ENCODE measurements at regions not wholly inside any gene's neighbourhood (a gene's known extent, or its start where the extent isn't known, plus 50 kb on each side); places are given as distances from the start of the nearest gene placed in this dataset.

- DNase-seq (ENCODE audit: low spot score), result no peak
- Mint-ChIP-seq H3K4me1 (ENCODE audit: low read depth) (peaks cover 14% of the 10 kb centered on the region), H3K36me3 (ENCODE audit: low read depth) (no peaks in the 10 kb centered on the region), H3K27ac (no peak overlapping the region), H3K27me3 (ENCODE audit: low read depth) (peaks cover 17% of the 10 kb centered on the region), H3K4me3 (ENCODE audit: low read depth) (no peak overlapping the region), H3K9me3 (no peaks in the 10 kb centered on the region)
- intact Hi-C loops (cut with micrococcal nuclease), result loop anchor here (10.0 kb wide), 1 partner anchor 255 kb away; no protein-coding TSS in a partner anchor
Observed at GRCh38 chr2:167860082-167860481, 387.3 kb downstream of the STK39 start.

DNA sequence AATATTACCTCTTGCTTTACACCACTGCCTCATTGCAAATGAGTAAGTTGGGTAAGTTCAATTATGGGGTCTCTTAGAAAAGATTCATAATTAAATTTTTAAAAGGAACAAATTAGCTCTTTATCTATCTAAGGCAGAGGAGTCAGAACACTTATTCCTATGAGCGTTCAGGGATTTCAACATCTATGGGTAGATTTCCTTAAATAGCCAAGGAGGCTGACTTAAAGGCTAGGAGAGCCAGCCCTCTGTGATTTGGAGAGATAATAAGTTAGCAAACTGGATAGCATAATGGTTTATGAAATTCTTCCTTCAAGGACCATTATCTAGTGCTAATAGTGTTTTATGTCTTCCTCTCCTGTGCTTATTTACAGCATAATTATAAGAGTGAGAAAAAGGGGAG lies 387.7 kb downstream of the STK39 start:
- Mint-ChIP-seq H3K27ac (no peak overlapping the region), H3K27me3 (ENCODE audit: low read depth) (peaks cover 17% of the 10 kb centered on the region), H3K36me3 (ENCODE audit: low read depth) (no peaks in the 10 kb centered on the region), H3K4me3 (ENCODE audit: low read depth) (no peak overlapping the region), H3K4me1 (ENCODE audit: low read depth) (peaks cover 14% of the 10 kb centered on the region), H3K9me3 (no peaks in the 10 kb centered on the region)
- no peak for DNase-seq (ENCODE audit: low spot score)
- intact Hi-C loops (cut with micrococcal nuclease), result loop anchor here (10.0 kb wide), 1 partner anchor 255 kb away; no protein-coding TSS in a partner anchor

DNA sequence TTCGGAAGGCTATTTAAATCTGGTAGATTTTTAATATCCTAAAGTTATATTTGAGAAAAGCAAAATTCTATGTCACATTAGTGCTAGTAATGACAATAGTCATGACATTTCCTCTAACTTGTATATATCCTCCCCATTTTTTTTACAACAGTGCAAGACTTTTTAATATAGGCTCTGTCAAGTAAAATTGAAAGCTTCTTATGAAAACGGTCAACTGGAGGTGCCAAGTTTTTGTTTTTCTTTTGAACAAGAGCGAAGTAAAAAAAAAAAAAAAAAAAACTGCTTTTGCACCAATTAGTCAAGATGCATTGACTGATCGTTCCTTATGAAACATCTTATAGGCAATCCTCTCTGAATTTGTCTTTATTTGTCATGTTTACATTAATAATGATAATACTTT lies 389.3 kb downstream of the STK39 start:
- H3K4me1 Mint-ChIP-seq (ENCODE audit: low read depth), result peaks cover 8% of the 10 kb centered on the region
- H3K9me3 Mint-ChIP-seq, result no peaks in the 10 kb centered on the region
- no peak for DNase-seq (ENCODE audit: low spot score)
- peaks cover 17% of the 10 kb centered on the region for H3K27me3 Mint-ChIP-seq (ENCODE audit: low read depth)
- no peak overlapping the region for H3K27ac Mint-ChIP-seq
- intact Hi-C loops (cut with micrococcal nuclease), result no loop called here
- no peaks in the 10 kb centered on the region for H3K36me3 Mint-ChIP-seq (ENCODE audit: low read depth)
- H3K4me3 Mint-ChIP-seq (ENCODE audit: low read depth), result no peak overlapping the region

- H3K4me3 Mint-ChIP-seq (ENCODE audit: low read depth), result no peak overlapping the region
- intact Hi-C loops (cut with micrococcal nuclease), result no loop called here
- H3K9me3 Mint-ChIP-seq, result no peaks in the 10 kb centered on the region
- DNase-seq (ENCODE audit: low spot score), result no peak
- H3K36me3 Mint-ChIP-seq (ENCODE audit: low read depth), result no peaks in the 10 kb centered on the region
- peaks cover 1% of the 10 kb centered on the region for H3K4me1 Mint-ChIP-seq (ENCODE audit: low read depth)
- H3K27ac Mint-ChIP-seq, result no peak overlapping the region
- peaks cover 17% of the 10 kb centered on the region for H3K27me3 Mint-ChIP-seq (ENCODE audit: low read depth)
Observed at GRCh38 chr2:167857416-167857815, 390.0 kb downstream of the STK39 start.

DNA sequence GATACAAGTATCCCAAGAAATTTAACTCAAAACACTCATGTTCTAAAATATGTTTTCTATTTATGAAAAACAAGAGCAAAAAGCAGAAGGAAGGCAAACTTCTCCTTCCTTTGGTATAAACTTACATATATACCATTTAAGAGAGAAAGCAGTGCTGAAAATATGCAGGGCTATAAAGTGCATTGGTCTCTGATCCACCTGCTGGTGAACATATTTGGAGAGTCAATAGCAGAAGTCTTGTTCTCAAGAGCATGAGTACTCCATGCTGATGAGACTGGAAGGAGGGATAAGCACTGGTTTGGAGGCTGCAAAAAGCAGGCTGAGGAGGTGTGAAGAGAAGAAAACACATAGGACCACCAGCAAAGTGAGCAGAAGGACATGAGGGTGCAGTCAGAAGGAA lies 391.2 kb downstream of the STK39 start:
- Mint-ChIP-seq H3K4me3 (ENCODE audit: low read depth) (no peak overlapping the region), H3K36me3 (ENCODE audit: low read depth) (no peaks in the 10 kb centered on the region), H3K27me3 (ENCODE audit: low read depth) (peaks cover 19% of the 10 kb centered on the region), H3K9me3 (no peaks in the 10 kb centered on the region), H3K27ac (no peak overlapping the region), H3K4me1 (ENCODE audit: low read depth) (no peaks in the 10 kb centered on the region)
- DNase-seq (ENCODE audit: low spot score), result no peak
- intact Hi-C loops (cut with micrococcal nuclease), result no loop called here

- no peaks in the 10 kb centered on the region for H3K4me1 Mint-ChIP-seq (ENCODE audit: low read depth)
- peaks cover 19% of the 10 kb centered on the region for H3K27me3 Mint-ChIP-seq (ENCODE audit: low read depth)
- no peaks in the 10 kb centered on the region for H3K9me3 Mint-ChIP-seq
- DNase-seq (ENCODE audit: low spot score), result no peak
- no peak overlapping the region for H3K4me3 Mint-ChIP-seq (ENCODE audit: low read depth)
- no peaks in the 10 kb centered on the region for H3K36me3 Mint-ChIP-seq (ENCODE audit: low read depth)
- intact Hi-C loops (cut with micrococcal nuclease), result no loop called here
- no peak overlapping the region for H3K27ac Mint-ChIP-seq
Observed at GRCh38 chr2:167855211-167855610, 392.2 kb downstream of the STK39 start.

DNA sequence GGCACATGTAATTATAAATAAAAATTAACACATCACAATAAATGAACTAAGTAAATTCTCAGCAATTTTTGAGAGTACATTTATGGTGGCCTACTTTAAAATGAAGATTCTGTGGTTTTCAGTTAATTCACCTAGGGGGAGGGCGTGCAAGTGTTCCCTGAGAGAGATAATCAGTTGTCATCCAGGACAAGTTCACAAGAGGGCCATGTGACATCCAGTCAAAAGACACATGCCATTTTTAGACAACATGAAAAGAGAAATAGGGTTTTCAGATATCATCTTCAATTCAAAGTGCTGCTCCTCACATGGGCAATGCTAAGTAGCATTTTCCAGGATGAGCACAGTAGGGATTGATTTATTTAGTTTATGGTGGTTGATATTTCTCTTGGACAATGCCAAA lies 393.7 kb downstream of the STK39 start:
- intact Hi-C loops (cut with micrococcal nuclease), result no loop called here
- no peaks in the 10 kb centered on the region for H3K9me3 Mint-ChIP-seq
- H3K4me3 Mint-ChIP-seq (ENCODE audit: low read depth), result no peak overlapping the region
- H3K27me3 Mint-ChIP-seq (ENCODE audit: low read depth), result peaks cover 19% of the 10 kb centered on the region
- no peak for DNase-seq (ENCODE audit: low spot score)
- no peaks in the 10 kb centered on the region for H3K4me1 Mint-ChIP-seq (ENCODE audit: low read depth)
- H3K27ac Mint-ChIP-seq, result no peak overlapping the region
- H3K36me3 Mint-ChIP-seq (ENCODE audit: low read depth), result no peaks in the 10 kb centered on the region

DNA sequence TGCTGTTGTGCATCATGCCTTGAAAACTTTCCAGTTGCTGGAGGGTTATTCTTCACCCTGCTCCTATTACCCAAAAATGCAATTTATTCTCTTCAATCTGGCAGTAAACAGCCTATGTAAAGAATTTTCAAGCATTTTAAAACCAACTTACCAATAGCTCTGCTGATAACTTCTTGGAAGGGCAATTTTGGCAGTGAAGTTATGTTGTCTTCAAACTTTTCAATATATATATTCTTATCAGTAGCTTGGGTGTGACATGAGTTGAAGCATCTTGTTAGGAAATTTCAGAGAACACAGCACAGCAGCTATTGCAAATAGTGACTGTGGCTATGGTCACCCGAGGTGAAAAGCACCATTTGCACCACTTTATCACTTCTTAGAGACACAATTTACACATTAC lies 395.5 kb downstream of the STK39 start:
- Mint-ChIP-seq H3K36me3 (ENCODE audit: low read depth) (no peaks in the 10 kb centered on the region), H3K27ac (no peak overlapping the region), H3K9me3 (no peaks in the 10 kb centered on the region), H3K27me3 (ENCODE audit: low read depth) (peaks cover 17% of the 10 kb centered on the region), H3K4me3 (ENCODE audit: low read depth) (no peak overlapping the region), H3K4me1 (ENCODE audit: low read depth) (peaks cover 10% of the 10 kb centered on the region)
- intact Hi-C loops (cut with micrococcal nuclease), result no loop called here
- no peak for DNase-seq (ENCODE audit: low spot score)

DNA sequence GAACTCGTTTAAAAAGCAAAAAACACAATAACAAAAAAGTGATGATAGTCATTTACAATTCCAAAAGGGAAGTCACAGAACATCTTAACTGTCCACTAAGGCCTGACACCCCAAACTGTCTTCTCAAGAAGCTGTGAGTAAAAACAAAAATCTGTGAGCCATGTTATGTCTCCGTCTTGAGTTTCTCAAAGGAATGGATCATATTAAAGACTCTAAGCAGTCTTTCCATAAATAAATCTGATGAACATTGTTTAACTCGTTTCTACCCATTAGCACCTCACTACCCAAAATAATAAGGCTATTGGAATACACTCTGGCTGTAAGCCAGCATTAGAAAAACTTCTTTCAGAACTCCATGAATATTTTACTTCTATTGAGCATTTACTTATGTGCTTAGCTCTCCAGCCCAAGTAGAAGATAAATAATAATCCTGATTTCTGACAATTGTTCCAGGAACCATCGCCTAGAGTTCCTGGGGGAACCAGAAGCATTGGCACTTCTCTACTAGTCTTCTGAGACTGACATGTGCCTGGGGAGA lies 396.0 kb downstream of the STK39 start:
- Mint-ChIP-seq H3K27me3 (ENCODE audit: low read depth) (peaks cover 12% of the 10 kb centered on the region), H3K27ac (no peak overlapping the region), H3K4me1 (ENCODE audit: low read depth) (peaks cover 14% of the 10 kb centered on the region), H3K36me3 (ENCODE audit: low read depth) (no peaks in the 10 kb centered on the region), H3K9me3 (no peaks in the 10 kb centered on the region), H3K4me3 (ENCODE audit: low read depth) (no peak overlapping the region)
- no peak for DNase-seq (ENCODE audit: low spot score)
- intact Hi-C loops (cut with micrococcal nuclease), result no loop called here

- intact Hi-C loops (cut with micrococcal nuclease), result no loop called here
- no peak overlapping the region for H3K27ac Mint-ChIP-seq
Observed at GRCh38 chr2:167844714-167845530, 402.5 kb downstream of the STK39 start.

DNA sequence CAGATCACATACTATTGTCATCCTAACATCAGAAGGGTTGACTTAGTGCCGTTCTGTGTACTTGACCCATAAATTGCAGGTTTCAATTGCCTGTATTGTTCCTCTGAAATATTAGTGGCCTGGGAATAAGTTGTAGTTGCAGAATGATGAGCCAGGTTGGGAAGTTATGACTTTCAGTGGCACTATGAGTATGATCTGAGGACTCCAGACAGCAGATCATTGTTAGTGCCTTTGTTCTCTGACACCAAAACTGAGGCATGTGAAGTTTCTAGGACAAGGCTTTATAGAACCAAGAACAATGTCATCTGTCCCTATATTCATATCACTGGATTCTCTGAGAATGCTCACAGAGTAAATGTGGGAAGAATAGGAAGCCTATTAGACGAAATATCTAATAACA lies 403.7 kb downstream of the STK39 start:
- no peaks in the 10 kb centered on the region for H3K36me3 Mint-ChIP-seq (ENCODE audit: low read depth)
- no peak overlapping the region for H3K4me3 Mint-ChIP-seq (ENCODE audit: low read depth)
- no peaks in the 10 kb centered on the region for H3K9me3 Mint-ChIP-seq
- intact Hi-C loops (cut with micrococcal nuclease), result no loop called here
- no peak for DNase-seq (ENCODE audit: low spot score)
- peaks cover 5% of the 10 kb centered on the region for H3K27me3 Mint-ChIP-seq (ENCODE audit: low read depth)
- H3K4me1 Mint-ChIP-seq (ENCODE audit: low read depth), result peaks cover 14% of the 10 kb centered on the region
- H3K27ac Mint-ChIP-seq, result no peak overlapping the region

More at GRCh38 chr2:167844714-167845530, 402.5 kb downstream of the STK39 start:
- peaks cover 14% of the 10 kb centered on the region for H3K4me1 Mint-ChIP-seq (ENCODE audit: low read depth)
- H3K27me3 Mint-ChIP-seq (ENCODE audit: low read depth), result peaks cover 5% of the 10 kb centered on the region
- H3K9me3 Mint-ChIP-seq, result no peaks in the 10 kb centered on the region
- H3K4me3 Mint-ChIP-seq (ENCODE audit: low read depth), result no peak overlapping the region
- no peaks in the 10 kb centered on the region for H3K36me3 Mint-ChIP-seq (ENCODE audit: low read depth)
- DNase-seq (ENCODE audit: low spot score), result no peak

DNA sequence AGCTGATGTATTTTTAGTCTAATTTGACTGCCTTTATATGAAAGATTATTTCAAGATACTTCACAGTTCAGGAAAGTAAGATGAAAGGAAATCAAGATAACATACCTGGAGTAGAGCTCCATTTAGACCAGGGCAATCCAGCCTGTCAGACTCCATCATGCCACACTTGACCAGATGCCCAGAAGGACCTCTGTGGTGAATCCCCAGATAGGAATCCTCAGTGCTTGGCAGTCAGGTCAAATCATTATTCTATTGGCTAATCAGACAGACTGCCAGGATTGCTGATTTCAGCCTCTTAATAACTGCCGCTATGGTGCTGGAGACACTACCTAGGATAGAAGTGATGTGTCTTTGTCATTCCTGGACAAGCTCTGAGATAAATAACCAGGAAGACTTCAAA lies 404.2 kb downstream of the STK39 start:
- no peak overlapping the region for H3K27ac Mint-ChIP-seq
- peaks cover 5% of the 10 kb centered on the region for H3K27me3 Mint-ChIP-seq (ENCODE audit: low read depth)
- H3K36me3 Mint-ChIP-seq (ENCODE audit: low read depth), result no peaks in the 10 kb centered on the region
- DNase-seq (ENCODE audit: low spot score), result no peak
- intact Hi-C loops (cut with micrococcal nuclease), result no loop called here
- no peak overlapping the region for H3K4me3 Mint-ChIP-seq (ENCODE audit: low read depth)
- no peaks in the 10 kb centered on the region for H3K9me3 Mint-ChIP-seq
- H3K4me1 Mint-ChIP-seq (ENCODE audit: low read depth), result peaks cover 14% of the 10 kb centered on the region

- H3K36me3 Mint-ChIP-seq (ENCODE audit: low read depth), result no peaks in the 10 kb centered on the region
- no peaks in the 10 kb centered on the region for H3K9me3 Mint-ChIP-seq
- no peak overlapping the region for H3K4me3 Mint-ChIP-seq (ENCODE audit: low read depth)
- DNase-seq (ENCODE audit: low spot score), result no peak
- H3K4me1 Mint-ChIP-seq (ENCODE audit: low read depth), result peaks cover 6% of the 10 kb centered on the region
- intact Hi-C loops (cut with micrococcal nuclease), result no loop called here
- peaks cover 3% of the 10 kb centered on the region for H3K27me3 Mint-ChIP-seq (ENCODE audit: low read depth)
- no peak overlapping the region for H3K27ac Mint-ChIP-seq
Observed at GRCh38 chr2:167842047-167842446, 405.3 kb downstream of the STK39 start.

Data from activated T-helper 2 cell treated with anti-CD3 and anti-CD28 coated beads, Interferon-gamma antibody, Interleukin-2, Interleukin-4, amounts not matched to agents 10 μg/mL and 5 μg/mL and 100 μg/mL, durations not matched to agents 14 hours and 24 hours and 36 hours (primary cell).